ENCODE measurements at regions not wholly inside any gene's neighbourhood (a gene's known extent, or its start where the extent isn't known, plus 50 kb on each side); places are given as distances from the start of the nearest gene placed in this dataset.

- no peak for DNase-seq
- no peak for TF ChIP-seq EZH2 (IDR thresholded peaks at IDR 0.05; ENCODE audit: insufficient read depth, poor library complexity, severe bottlenecking)
- TF ChIP-seq EZH2phosphoT487 (IDR thresholded peaks at IDR 0.05; ENCODE audit: insufficient read depth, low read depth), result no peak
- H3K36me3 ChIP-seq (ENCODE audit: low read depth), result no peaks in the 10 kb centered on the region
- no peaks in the 10 kb centered on the region for H3K4me1 ChIP-seq (ENCODE audit: insufficient read depth)
- in situ Hi-C loops (cut with MboI), result no loop called here
- no peak overlapping the region for H3K4me2 ChIP-seq (ENCODE audit: unreplicated experiment)
- no peaks in the 10 kb centered on the region for H3K9me2 ChIP-seq (ENCODE audit: insufficient read depth)
- H3K9ac ChIP-seq, result no peak overlapping the region
- no peaks in the 10 kb centered on the region for H4K20me1 ChIP-seq (ENCODE audit: insufficient read depth)
- H3K27me3 ChIP-seq (replicated peaks; ENCODE audit: insufficient read depth), result no peaks in the 10 kb centered on the region
- H3K9me3 ChIP-seq (ENCODE audit: low read depth), result no peaks in the 10 kb centered on the region
- no peaks in the 10 kb centered on the region for H3K79me2 ChIP-seq (ENCODE audit: insufficient read depth)
- H3K4me3 ChIP-seq, result no peak overlapping the region
- H3F3A ChIP-seq (ENCODE audit: insufficient read depth), result no peaks in the 10 kb centered on the region
- H3K27ac ChIP-seq, result no peak overlapping the region
- H2AFZ ChIP-seq, result no peak overlapping the region
Observed at GRCh38 chr6:141229296-141229695, 903.4 kb upstream of the GJE1 start.

DNA sequence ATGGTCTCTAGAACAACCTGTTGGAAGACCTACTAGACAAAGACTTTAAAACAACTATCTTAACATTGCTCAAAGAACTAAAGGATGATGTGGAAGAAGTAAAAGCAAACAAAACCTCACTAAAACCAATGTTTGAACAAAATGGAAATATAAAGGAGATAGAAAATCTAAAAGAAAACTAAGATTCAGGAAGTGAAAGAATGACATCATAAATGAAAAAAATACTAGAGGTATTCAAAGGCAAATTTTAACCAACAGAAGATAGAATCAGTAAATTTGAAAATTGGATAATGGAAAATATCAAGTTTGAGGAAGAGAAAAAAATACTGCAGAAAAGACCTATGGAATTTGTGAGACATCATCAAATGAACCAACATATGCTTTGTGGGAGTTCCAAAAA, 914.1 kb upstream of the GJE1 start:
- no peaks in the 10 kb centered on the region for H3K4me1 ChIP-seq (ENCODE audit: insufficient read depth)
- H3F3A ChIP-seq (ENCODE audit: insufficient read depth), result no peaks in the 10 kb centered on the region
- no peaks in the 10 kb centered on the region for H3K9me2 ChIP-seq (ENCODE audit: insufficient read depth)
- H3K9ac ChIP-seq, result no peak overlapping the region
- in situ Hi-C loops (cut with MboI), result no loop called here
- H3K4me3 ChIP-seq, result no peak overlapping the region
- no peak overlapping the region for H3K4me2 ChIP-seq (ENCODE audit: unreplicated experiment)
- no peak for DNase-seq
- H4K20me1 ChIP-seq (ENCODE audit: insufficient read depth), result no peaks in the 10 kb centered on the region
- H3K36me3 ChIP-seq (ENCODE audit: low read depth), result no peaks in the 10 kb centered on the region
- H3K79me2 ChIP-seq (ENCODE audit: insufficient read depth), result no peaks in the 10 kb centered on the region
- no peak overlapping the region for H2AFZ ChIP-seq
- no peaks in the 10 kb centered on the region for H3K27me3 ChIP-seq (replicated peaks; ENCODE audit: insufficient read depth)
- no peak overlapping the region for H3K27ac ChIP-seq
- peaks cover 3% of the 10 kb centered on the region for H3K9me3 ChIP-seq (ENCODE audit: low read depth)
- no peak for TF ChIP-seq EZH2 (IDR thresholded peaks at IDR 0.05; ENCODE audit: insufficient read depth, poor library complexity, severe bottlenecking)
- no peak for TF ChIP-seq EZH2phosphoT487 (IDR thresholded peaks at IDR 0.05; ENCODE audit: insufficient read depth, low read depth)

- Histone ChIP-seq H2AFZ (no peak overlapping the region), H3K79me2 (ENCODE audit: insufficient read depth) (no peaks in the 10 kb centered on the region), H3K9me2 (ENCODE audit: insufficient read depth) (no peaks in the 10 kb centered on the region), H3K4me2 (ENCODE audit: unreplicated experiment) (no peak overlapping the region), H3K27me3 (replicated peaks; ENCODE audit: insufficient read depth) (no peaks in the 10 kb centered on the region), H3K9me3 (ENCODE audit: low read depth) (peaks cover 3% of the 10 kb centered on the region), H3K27ac (no peak overlapping the region), H3K36me3 (ENCODE audit: low read depth) (no peaks in the 10 kb centered on the region), H3K4me1 (ENCODE audit: insufficient read depth) (no peaks in the 10 kb centered on the region), H3K4me3 (no peak overlapping the region), H4K20me1 (ENCODE audit: insufficient read depth) (no peaks in the 10 kb centered on the region), H3F3A (ENCODE audit: insufficient read depth) (no peaks in the 10 kb centered on the region), H3K9ac (no peak overlapping the region)
- in situ Hi-C loops (cut with MboI), result no loop called here
- TF ChIP-seq EZH2phosphoT487 (IDR thresholded peaks at IDR 0.05; ENCODE audit: insufficient read depth, low read depth) (no peak), EZH2 (IDR thresholded peaks at IDR 0.05; ENCODE audit: insufficient read depth, poor library complexity, severe bottlenecking) (no peak)
- DNase-seq, result no peak
Observed at GRCh38 chr6:141216726-141217125, 916.0 kb upstream of the GJE1 start.

- H3K79me2 ChIP-seq (ENCODE audit: insufficient read depth), result no peaks in the 10 kb centered on the region
- no peaks in the 10 kb centered on the region for H4K20me1 ChIP-seq (ENCODE audit: insufficient read depth)
- H3F3A ChIP-seq (ENCODE audit: insufficient read depth), result no peaks in the 10 kb centered on the region
- no peak for TF ChIP-seq EZH2 (IDR thresholded peaks at IDR 0.05; ENCODE audit: insufficient read depth, poor library complexity, severe bottlenecking)
- TF ChIP-seq EZH2phosphoT487 (IDR thresholded peaks at IDR 0.05; ENCODE audit: insufficient read depth, low read depth), result no peak
- no peak overlapping the region for H3K27ac ChIP-seq
- no peaks in the 10 kb centered on the region for H3K4me1 ChIP-seq (ENCODE audit: insufficient read depth)
- no peaks in the 10 kb centered on the region for H3K9me2 ChIP-seq (ENCODE audit: insufficient read depth)
- in situ Hi-C loops (cut with MboI), result no loop called here
- H3K4me2 ChIP-seq (ENCODE audit: unreplicated experiment), result no peak overlapping the region
- H3K9ac ChIP-seq, result no peak overlapping the region
- no peaks in the 10 kb centered on the region for H3K27me3 ChIP-seq (replicated peaks; ENCODE audit: insufficient read depth)
- WGBS, 2 experiments (ENCODE audit: low coverage in 1 of 2, low lambda C conversion rate in 2 of 2, missing lambda C conversion rate in 2 of 2), result 45 to 50% methylated on average over 1 of the region's 1 CpG
- H3K36me3 ChIP-seq (ENCODE audit: low read depth), result no peaks in the 10 kb centered on the region
- no peak overlapping the region for H2AFZ ChIP-seq
- H3K4me3 ChIP-seq, result no peak overlapping the region
- no peak for DNase-seq
- peaks cover 2% of the 10 kb centered on the region for H3K9me3 ChIP-seq (ENCODE audit: low read depth)
Observed at GRCh38 chr6:141212296-141212695, 920.4 kb upstream of the GJE1 start.

- Histone ChIP-seq H3K9me2 (ENCODE audit: insufficient read depth) (no peaks in the 10 kb centered on the region), H3K9ac (no peak overlapping the region), H3K4me3 (no peak overlapping the region), H3K79me2 (ENCODE audit: insufficient read depth) (no peaks in the 10 kb centered on the region), H3K27me3 (replicated peaks; ENCODE audit: insufficient read depth) (no peaks in the 10 kb centered on the region), H4K20me1 (ENCODE audit: insufficient read depth) (no peaks in the 10 kb centered on the region), H3F3A (ENCODE audit: insufficient read depth) (no peaks in the 10 kb centered on the region), H3K36me3 (ENCODE audit: low read depth) (no peaks in the 10 kb centered on the region), H3K9me3 (ENCODE audit: low read depth) (no peaks in the 10 kb centered on the region), H3K4me1 (ENCODE audit: insufficient read depth) (no peaks in the 10 kb centered on the region), H3K27ac (no peak overlapping the region), H3K4me2 (ENCODE audit: unreplicated experiment) (no peak overlapping the region), H2AFZ (no peak overlapping the region)
- DNase-seq, result no peak
- in situ Hi-C loops (cut with MboI), result no loop called here
- TF ChIP-seq EZH2 (IDR thresholded peaks at IDR 0.05; ENCODE audit: insufficient read depth, poor library complexity, severe bottlenecking), result no peak
- TF ChIP-seq EZH2phosphoT487 (IDR thresholded peaks at IDR 0.05; ENCODE audit: insufficient read depth, low read depth), result no peak
- WGBS, 2 experiments (ENCODE audit: low coverage in 1 of 2, low lambda C conversion rate in 2 of 2, missing lambda C conversion rate in 2 of 2), result 75 to 86% methylated on average over 3 of the region's 3 CpGs
Observed at GRCh38 chr6:141211845-141212244, 920.9 kb upstream of the GJE1 start.

Measured in GM23248 (cell line).